WI38 (cell line): ENCODE measurements at regions not wholly inside any gene's neighbourhood (a gene's known extent, or its start where the extent isn't known, plus 50 kb on each side); places are given as distances from the start of the nearest gene placed in this dataset.

ENCODE experiments used
- H3K4me3 ChIP-seq: 2 replicates; pipeline ENCODE4 v1.5.1; 2011; ENCODE audit warnings: low read depth, mild to moderate bottlenecking, control low read depth, low read length
- CTCF ChIP-seq: IDR thresholded peaks from 2 replicates; pipeline ENCODE4 v1.5.1; 2012; ENCODE audit warnings: low read depth, mild to moderate bottlenecking, control low read depth, low read length

GRCh38 chr3:27630885-27631284 lies 91.2 kb downstream of the EOMES start:
- no peak for TF ChIP-seq CTCF
- H3K4me3 ChIP-seq, result no peak overlapping the region

- H3K4me3 ChIP-seq, result no peak overlapping the region
- TF ChIP-seq CTCF, result no peak
These were observed 92.8 kb downstream of the EOMES start for GRCh38 chr3:27629366-27629765.

GRCh38 chr3:27628026-27628750 lies 93.9 kb downstream of the EOMES start:
- no peak for TF ChIP-seq CTCF
- H3K4me3 ChIP-seq, result no peak overlapping the region

- H3K4me3 ChIP-seq, result no peak overlapping the region
- TF ChIP-seq CTCF, result no peak
These were observed 95.5 kb downstream of the EOMES start for GRCh38 chr3:27626596-27627118.

DNA sequence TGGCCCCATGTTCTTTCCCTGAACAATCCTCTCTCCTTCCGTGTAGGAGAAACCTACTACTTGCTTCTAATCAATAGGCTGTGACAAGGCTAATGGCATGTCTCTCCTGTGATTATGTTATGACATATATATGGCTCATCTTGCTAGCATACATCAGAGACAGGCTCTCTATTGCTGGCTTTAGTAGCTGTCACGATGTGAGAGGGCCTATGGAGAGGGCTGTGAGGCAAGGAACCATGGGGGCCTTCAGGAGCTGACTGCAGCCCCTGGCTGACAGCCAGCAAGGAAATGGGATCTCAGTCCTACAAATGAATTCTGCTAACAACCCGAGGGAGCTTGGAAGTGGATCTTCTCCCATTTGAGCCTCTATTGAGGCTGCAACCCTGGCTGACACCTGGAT lies 96.3 kb downstream of the EOMES start:
- TF ChIP-seq CTCF, result no peak
- no peak overlapping the region for H3K4me3 ChIP-seq

GRCh38 chr3:27623085-27623753 lies 98.9 kb downstream of the EOMES start:
- H3K4me3 ChIP-seq, result no peak overlapping the region
- no peak for TF ChIP-seq CTCF

DNA sequence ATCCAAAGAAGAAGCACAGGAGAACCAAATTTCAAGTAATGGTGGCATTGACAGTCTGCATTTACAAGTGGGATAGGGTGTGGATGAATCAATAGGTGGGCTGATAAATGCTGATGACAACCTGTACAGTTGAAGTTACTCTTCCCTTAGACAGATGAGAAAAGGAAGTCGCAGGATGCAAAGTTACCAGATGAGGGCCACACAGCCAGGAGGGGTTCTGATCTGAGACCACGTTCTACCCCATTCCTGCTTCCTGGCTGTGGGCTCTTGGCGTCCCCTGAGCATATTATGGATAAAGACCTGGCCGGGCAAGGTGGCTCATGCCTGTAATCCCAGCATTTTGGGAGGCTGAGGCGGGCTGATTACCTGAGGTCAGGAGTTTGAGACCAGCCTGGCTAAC lies 104.6 kb downstream of the EOMES start:
- TF ChIP-seq CTCF, result no peak
- no peak overlapping the region for H3K4me3 ChIP-seq
